ENCODE measurements at regions not wholly inside any gene's neighbourhood (a gene's known extent, or its start where the extent isn't known, plus 50 kb on each side); places are given as distances from the start of the nearest gene placed in this dataset.

- Mint-ChIP-seq H3K4me1 (peaks cover 3 to 13% (median 6%) of the 10 kb centered on the region in 4 donors), H3K9me3 (peaks cover 0 to 2% (median 0%) of the 10 kb centered on the region in 7 donors), H3K27ac (no peak overlapping the region), H3K27me3 (peaks cover 16% of the 10 kb centered on the region), H3K36me3 (no peaks in the 10 kb centered on the region), H3K4me3 (peak overlapping the region in 3 of 4 donors; percentile 21 to 75 (median 75))
- ATAC-seq (ENCODE audit: low read depth in 2 of 2) = peak; percentile 72 to 83
- H3K36me3 ChIP-seq (ENCODE audit: control insufficient read depth, insufficient read depth, low read length) = no peaks in the 10 kb centered on the region
- no peak overlapping the region for H3K27ac ChIP-seq (ENCODE audit: insufficient read depth, low read length, poor library complexity, severe bottlenecking)
- peaks cover 9% of the 10 kb centered on the region for H3K27me3 ChIP-seq (ENCODE audit: control insufficient read depth, insufficient read depth, low read length)
- peak; percentile 49 to 76 (median 72) for DNase-seq
- no peak overlapping the region for H3K4me3 ChIP-seq (ENCODE audit: low read depth, low read length)
- H3K9me3 ChIP-seq (ENCODE audit: control insufficient read depth in 2 of 2, low read length in 2 of 2) = no peaks in the 10 kb centered on the region
- H3K4me1 ChIP-seq (ENCODE audit: control insufficient read depth, insufficient read depth, low read length, poor library complexity, severe bottlenecking) = peaks cover 11% of the 10 kb centered on the region
These were observed 59.2 kb upstream of the FAM174B start for GRCh38 chr15:92714477-92715401.

DNA sequence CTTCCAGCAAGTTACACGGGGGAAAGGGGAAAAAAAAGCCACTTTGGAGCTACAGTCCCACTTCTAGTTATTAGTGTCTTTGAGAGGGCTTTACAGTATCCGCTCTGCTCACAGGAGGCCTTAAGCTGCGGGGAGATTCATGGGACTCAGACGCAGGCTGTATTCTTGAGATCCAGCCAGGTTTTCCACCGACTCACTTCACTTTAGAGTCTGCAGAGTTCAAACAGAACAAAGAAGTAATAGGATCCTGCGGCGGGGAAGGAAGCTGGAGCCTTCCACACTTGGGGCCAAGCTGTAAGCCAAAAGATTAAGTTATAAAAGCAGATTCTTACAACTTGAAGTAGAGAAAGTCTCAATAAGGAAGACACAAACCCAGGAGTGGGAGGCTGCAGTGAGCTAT lies 60.2 kb upstream of the FAM174B start:
- peaks cover 20% of the 10 kb centered on the region for H3K27me3 Mint-ChIP-seq
- no peak for DNase-seq
- H3K4me3 ChIP-seq (ENCODE audit: low read depth, low read length) = no peak overlapping the region
- H3K4me3 Mint-ChIP-seq = no peak overlapping the region
- H3K4me1 ChIP-seq (ENCODE audit: control insufficient read depth, insufficient read depth, low read length, poor library complexity, severe bottlenecking) = peaks cover 11% of the 10 kb centered on the region
- ATAC-seq (ENCODE audit: low read depth in 2 of 2) = no peak
- no peaks in the 10 kb centered on the region for H3K9me3 ChIP-seq (ENCODE audit: control insufficient read depth in 2 of 2, low read length in 2 of 2)
- H3K4me1 Mint-ChIP-seq = peaks cover 3 to 13% (median 6%) of the 10 kb centered on the region in 4 donors
- H3K36me3 Mint-ChIP-seq = no peaks in the 10 kb centered on the region
- H3K9me3 Mint-ChIP-seq = peaks cover 0 to 3% (median 0%) of the 10 kb centered on the region in 7 donors
- H3K27me3 ChIP-seq (ENCODE audit: control insufficient read depth, insufficient read depth, low read length) = peaks cover 9% of the 10 kb centered on the region
- H3K36me3 ChIP-seq (ENCODE audit: control insufficient read depth, insufficient read depth, low read length) = no peaks in the 10 kb centered on the region
- no peak overlapping the region for H3K27ac ChIP-seq (ENCODE audit: insufficient read depth, low read length, poor library complexity, severe bottlenecking)
- no peak overlapping the region for H3K27ac Mint-ChIP-seq

GRCh38 chr15:92719021-92719420 lies 63.4 kb upstream of the FAM174B start:
- Histone ChIP-seq H3K36me3 (ENCODE audit: control insufficient read depth, insufficient read depth, low read length) (no peaks in the 10 kb centered on the region), H3K9me3 (ENCODE audit: control insufficient read depth in 2 of 2, low read length in 2 of 2) (peaks cover 0 to 2% of the 10 kb centered on the region in 2 experiments), H3K4me1 (ENCODE audit: control insufficient read depth, insufficient read depth, low read length, poor library complexity, severe bottlenecking) (peaks cover 11% of the 10 kb centered on the region), H3K27me3 (ENCODE audit: control insufficient read depth, insufficient read depth, low read length) (peaks cover 8% of the 10 kb centered on the region), H3K4me3 (ENCODE audit: low read depth, low read length) (no peak overlapping the region), H3K27ac (ENCODE audit: insufficient read depth, low read length, poor library complexity, severe bottlenecking) (no peak overlapping the region)
- peaks cover 0 to 6% (median 0%) of the 10 kb centered on the region in 7 donors for H3K9me3 Mint-ChIP-seq
- H3K4me1 Mint-ChIP-seq = peaks cover 3 to 10% (median 6%) of the 10 kb centered on the region in 4 donors
- H3K27ac Mint-ChIP-seq = no peak overlapping the region
- DNase-seq (no peak), ATAC-seq (ENCODE audit: low read depth in 2 of 2) (no peak)
- H3K27me3 Mint-ChIP-seq = peaks cover 26% of the 10 kb centered on the region
- no peak overlapping the region for H3K4me3 Mint-ChIP-seq
- peaks cover 5% of the 10 kb centered on the region for H3K36me3 Mint-ChIP-seq

GRCh38 chr15:92724144-92724543 lies 68.6 kb upstream of the FAM174B start:
- H3K4me3 Mint-ChIP-seq = no peak overlapping the region
- no peak overlapping the region for H3K27ac ChIP-seq (ENCODE audit: insufficient read depth, low read length, poor library complexity, severe bottlenecking)
- DNase-seq (peak in 1 of 3 donors; percentile 4), ATAC-seq (ENCODE audit: low read depth in 2 of 2) (no peak)
- H3K27ac Mint-ChIP-seq = no peak overlapping the region
- H3K36me3 Mint-ChIP-seq = peaks cover 5% of the 10 kb centered on the region
- no peaks in the 10 kb centered on the region for H3K4me1 ChIP-seq (ENCODE audit: control insufficient read depth, insufficient read depth, low read length, poor library complexity, severe bottlenecking)
- H3K27me3 ChIP-seq (ENCODE audit: control insufficient read depth, insufficient read depth, low read length) = no peaks in the 10 kb centered on the region
- peaks cover 0 to 2% of the 10 kb centered on the region in 2 experiments for H3K9me3 ChIP-seq (ENCODE audit: control insufficient read depth in 2 of 2, low read length in 2 of 2)
- H3K27me3 Mint-ChIP-seq = peaks cover 23% of the 10 kb centered on the region
- H3K4me1 Mint-ChIP-seq = peaks cover 0 to 3% (median 0%) of the 10 kb centered on the region in 4 donors
- no peak overlapping the region for H3K4me3 ChIP-seq (ENCODE audit: low read depth, low read length)
- H3K9me3 Mint-ChIP-seq = peaks cover 0 to 6% (median 0%) of the 10 kb centered on the region in 7 donors
- no peaks in the 10 kb centered on the region for H3K36me3 ChIP-seq (ENCODE audit: control insufficient read depth, insufficient read depth, low read length)

DNA sequence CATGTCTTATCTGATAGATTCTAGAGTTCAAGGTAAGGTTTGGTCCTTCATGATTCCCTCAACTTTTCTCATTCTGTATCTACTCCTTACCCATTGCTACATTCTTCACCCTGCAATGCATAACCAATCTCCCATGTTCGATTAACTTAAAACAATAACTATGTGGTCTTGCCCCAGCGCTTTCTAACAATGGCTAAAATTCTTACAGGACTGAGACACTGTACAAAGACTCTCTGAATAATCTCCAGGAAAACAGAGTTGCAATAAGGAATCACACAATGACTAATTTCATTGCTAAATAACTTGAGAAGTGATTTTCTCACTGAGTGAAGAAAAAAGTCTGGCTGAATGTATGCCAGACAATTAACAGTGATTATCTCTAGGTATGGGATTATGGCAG lies 69.6 kb upstream of the FAM174B start:
- no peak for DNase-seq
- peaks cover 0 to 3% (median 0%) of the 10 kb centered on the region in 7 donors for H3K9me3 Mint-ChIP-seq

DNA sequence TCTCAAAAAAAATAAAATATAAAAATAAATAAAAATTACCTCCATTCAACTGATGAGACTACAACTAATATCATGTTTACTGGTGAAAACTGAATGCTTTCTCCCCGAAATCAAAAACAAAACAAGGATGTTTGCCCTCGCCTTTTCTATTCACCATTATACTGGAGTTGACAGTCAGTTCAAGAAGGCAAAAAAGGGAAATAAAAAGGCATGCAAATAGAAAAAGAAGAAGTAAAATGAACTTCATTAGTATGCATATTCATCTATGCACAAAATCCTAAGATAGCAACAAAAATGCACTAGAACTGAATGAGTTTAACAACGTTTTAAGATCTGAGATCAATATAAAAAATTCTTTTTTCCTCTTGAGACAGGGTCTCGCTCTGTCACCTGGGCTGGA lies 72.7 kb upstream of the FAM174B start:
- Mint-ChIP-seq H3K4me3 (no peak overlapping the region), H3K4me1 (peaks cover 0 to 3% (median under 1%) of the 10 kb centered on the region in 4 donors), H3K36me3 (no peaks in the 10 kb centered on the region), H3K27me3 (peaks cover 12% of the 10 kb centered on the region), H3K27ac (no peak overlapping the region), H3K9me3 (no peaks in the 10 kb centered on the region)
- DNase-seq (no peak), ATAC-seq (ENCODE audit: low read depth in 2 of 2) (no peak)
- no peaks in the 10 kb centered on the region for H3K36me3 ChIP-seq (ENCODE audit: control insufficient read depth, insufficient read depth, low read length)
- no peaks in the 10 kb centered on the region for H3K4me1 ChIP-seq (ENCODE audit: control insufficient read depth, insufficient read depth, low read length, poor library complexity, severe bottlenecking)
- no peak overlapping the region for H3K4me3 ChIP-seq (ENCODE audit: low read depth, low read length)
- no peaks in the 10 kb centered on the region for H3K9me3 ChIP-seq (ENCODE audit: control insufficient read depth in 2 of 2, low read length in 2 of 2)
- H3K27me3 ChIP-seq (ENCODE audit: control insufficient read depth, insufficient read depth, low read length) = no peaks in the 10 kb centered on the region
- H3K27ac ChIP-seq (ENCODE audit: insufficient read depth, low read length, poor library complexity, severe bottlenecking) = no peak overlapping the region

More for the DNA sequence above, 69.6 kb upstream of the FAM174B start:
- Histone ChIP-seq H3K27me3 (ENCODE audit: control insufficient read depth, insufficient read depth, low read length) (no peaks in the 10 kb centered on the region), H3K4me3 (ENCODE audit: low read depth, low read length) (no peak overlapping the region), H3K9me3 (ENCODE audit: control insufficient read depth in 2 of 2, low read length in 2 of 2) (peaks cover 0 to 2% of the 10 kb centered on the region in 2 experiments), H3K36me3 (ENCODE audit: control insufficient read depth, insufficient read depth, low read length) (no peaks in the 10 kb centered on the region), H3K4me1 (ENCODE audit: control insufficient read depth, insufficient read depth, low read length, poor library complexity, severe bottlenecking) (no peaks in the 10 kb centered on the region), H3K27ac (ENCODE audit: insufficient read depth, low read length, poor library complexity, severe bottlenecking) (no peak overlapping the region)
- Mint-ChIP-seq H3K4me1 (peaks cover 0 to 3% (median 0%) of the 10 kb centered on the region in 4 donors), H3K27me3 (peaks cover 22% of the 10 kb centered on the region), H3K36me3 (peaks cover 5% of the 10 kb centered on the region), H3K27ac (no peak overlapping the region), H3K4me3 (no peak overlapping the region)
- ATAC-seq (ENCODE audit: low read depth in 2 of 2) = no peak

- ATAC-seq (ENCODE audit: low read depth in 2 of 2) (no peak), DNase-seq (no peak)
- Mint-ChIP-seq H3K36me3 (no peaks in the 10 kb centered on the region), H3K4me3 (peak overlapping the region in 3 of 4 donors; percentile 67 to 91 (median 87)), H3K27ac (no peak overlapping the region), H3K27me3 (peaks cover 29% of the 10 kb centered on the region), H3K4me1 (peaks cover 0 to 9% (median 2%) of the 10 kb centered on the region in 4 donors), H3K9me3 (peaks cover 0 to 2% (median 0%) of the 10 kb centered on the region in 7 donors)
- Histone ChIP-seq H3K27ac (ENCODE audit: insufficient read depth, low read length, poor library complexity, severe bottlenecking) (no peak overlapping the region), H3K4me3 (ENCODE audit: low read depth, low read length) (no peak overlapping the region), H3K9me3 (ENCODE audit: control insufficient read depth in 2 of 2, low read length in 2 of 2) (no peaks in the 10 kb centered on the region), H3K4me1 (ENCODE audit: control insufficient read depth, insufficient read depth, low read length, poor library complexity, severe bottlenecking) (no peaks in the 10 kb centered on the region), H3K27me3 (ENCODE audit: control insufficient read depth, insufficient read depth, low read length) (no peaks in the 10 kb centered on the region), H3K36me3 (ENCODE audit: control insufficient read depth, insufficient read depth, low read length) (no peaks in the 10 kb centered on the region)
These were observed 77.7 kb upstream of the FAM174B start for GRCh38 chr15:92733090-92733933.

Data from CD4-positive, CD25-positive, alpha-beta regulatory T cell (primary cell).